ENCODE measurements at regions not wholly inside any gene's neighbourhood (a gene's known extent, or its start where the extent isn't known, plus 50 kb on each side); places are given as distances from the start of the nearest gene placed in this dataset.
"Not testable (repeated sequence)": the region's sequence is repeated elsewhere in the genome, so short reads cannot be mapped to it uniquely, and the experiment has no call there.

GRCh38 chr1:181251713-181252075 lies 163.2 kb downstream of the IER5 start:
- WGBS (ENCODE audit: extremely low coverage, insufficient coverage, insufficient read length) = no CpG with 5 or more reads among the region's 6 CpGs
- H3K27ac ChIP-seq (ENCODE audit: low read depth, low read length) = no peak overlapping the region
- no peak overlapping the region for H3K4me3 ChIP-seq (ENCODE audit: low read depth, low read length)
- H3K14ac ChIP-seq (ENCODE audit: low read length) = no peak overlapping the region
- no peak overlapping the region for H2BK5ac ChIP-seq (ENCODE audit: low read depth, low read length, poor library complexity)
- H2AFZ ChIP-seq (ENCODE audit: insufficient read depth, low read length, poor library complexity) = no peak overlapping the region
- H4K91ac ChIP-seq (ENCODE audit: low read depth, low read length) = no peak overlapping the region
- H2BK120ac ChIP-seq (ENCODE audit: insufficient read depth, low read length, poor library complexity) = no peak overlapping the region
- DNase-seq = no peak
- H3K79me1 ChIP-seq (ENCODE audit: low read length) = no peaks in the 10 kb centered on the region
- no peak overlapping the region for H2BK12ac ChIP-seq (ENCODE audit: low read length)
- no peaks in the 10 kb centered on the region for H3K4me1 ChIP-seq (ENCODE audit: control insufficient read depth in 1 of 2, insufficient read depth in 2 of 2, low read length in 2 of 2)
- no peak overlapping the region for H3K18ac ChIP-seq (ENCODE audit: low read length)
- no peak overlapping the region for H3K9ac ChIP-seq (ENCODE audit: low read length)
- H4K12ac ChIP-seq (ENCODE audit: low read depth, low read length) = no peak overlapping the region
- no peaks in the 10 kb centered on the region for H3K36me3 ChIP-seq (ENCODE audit: control insufficient read depth in 1 of 2, insufficient read depth in 2 of 2, low read length in 2 of 2)
- peaks cover 3% of the 10 kb centered on the region for H3K9me3 ChIP-seq (ENCODE audit: insufficient read depth, low read depth, low read length)
- no peaks in the 10 kb centered on the region for H3K79me2 ChIP-seq (ENCODE audit: control insufficient read depth, insufficient read depth, low read length, poor library complexity)
- H2AK5ac ChIP-seq (ENCODE audit: low read length) = no peak overlapping the region
- H3K4me2 ChIP-seq (ENCODE audit: low read length) = no peak overlapping the region
- H3K4ac ChIP-seq (ENCODE audit: low read depth, low read length) = no peak overlapping the region
- no peaks in the 10 kb centered on the region for H3K27me3 ChIP-seq (ENCODE audit: insufficient read depth, low read length)
- H3K23ac ChIP-seq (ENCODE audit: low read length) = no peak overlapping the region
- H4K8ac ChIP-seq (ENCODE audit: low read depth, low read length) = no peak overlapping the region

DNA sequence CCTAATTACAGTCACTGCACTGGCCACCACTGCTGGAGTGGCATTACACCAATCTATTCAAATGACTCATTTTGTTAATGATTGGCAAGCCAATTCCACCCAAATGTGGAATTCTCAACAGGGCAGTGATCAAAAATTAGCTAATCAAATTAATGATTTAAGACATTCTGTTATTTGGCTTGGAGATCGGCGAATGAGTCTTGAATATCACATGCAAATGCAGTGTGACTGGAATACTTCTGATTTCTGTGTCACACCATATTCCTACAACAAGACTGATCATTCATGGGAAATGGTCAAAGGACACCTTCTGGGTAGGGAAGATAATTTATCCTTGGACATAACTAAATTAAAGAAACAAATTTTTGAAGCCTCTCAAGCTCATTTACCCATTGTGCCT lies 165.1 kb downstream of the IER5 start:
- not testable (repeated sequence) for H3K9me3 ChIP-seq (ENCODE audit: insufficient read depth, low read depth, low read length); H3K79me1 ChIP-seq (ENCODE audit: low read length); H3K4me2 ChIP-seq (ENCODE audit: low read length); H3K9ac ChIP-seq (ENCODE audit: low read length); H3K23ac ChIP-seq (ENCODE audit: low read length); H4K12ac ChIP-seq (ENCODE audit: low read depth, low read length); H3K27me3 ChIP-seq (ENCODE audit: insufficient read depth, low read length); H4K91ac ChIP-seq (ENCODE audit: low read depth, low read length); H2AFZ ChIP-seq (ENCODE audit: insufficient read depth, low read length, poor library complexity); H2BK120ac ChIP-seq (ENCODE audit: insufficient read depth, low read length, poor library complexity); H3K4me1 ChIP-seq (ENCODE audit: control insufficient read depth in 1 of 2, insufficient read depth in 2 of 2, low read length in 2 of 2); H3K4ac ChIP-seq (ENCODE audit: low read depth, low read length); H3K27ac ChIP-seq (ENCODE audit: low read depth, low read length); H3K79me2 ChIP-seq (ENCODE audit: control insufficient read depth, insufficient read depth, low read length, poor library complexity); H2BK5ac ChIP-seq (ENCODE audit: low read depth, low read length, poor library complexity); H3K4me3 ChIP-seq (ENCODE audit: low read depth, low read length); H2BK12ac ChIP-seq (ENCODE audit: low read length); DNase-seq; H2AK5ac ChIP-seq (ENCODE audit: low read length); H3K36me3 ChIP-seq (ENCODE audit: control insufficient read depth in 1 of 2, insufficient read depth in 2 of 2, low read length in 2 of 2); H4K8ac ChIP-seq (ENCODE audit: low read depth, low read length); H3K14ac ChIP-seq (ENCODE audit: low read length); H3K18ac ChIP-seq (ENCODE audit: low read length)
- no CpG with 5 or more reads among the region's 2 CpGs for WGBS (ENCODE audit: extremely low coverage, insufficient coverage, insufficient read length)

- Histone ChIP-seq H4K91ac (ENCODE audit: low read depth, low read length) (no peak overlapping the region), H2AFZ (ENCODE audit: insufficient read depth, low read length, poor library complexity) (no peak overlapping the region), H3K36me3 (ENCODE audit: control insufficient read depth in 1 of 2, insufficient read depth in 2 of 2, low read length in 2 of 2) (no peaks in the 10 kb centered on the region), H3K27ac (ENCODE audit: low read depth, low read length) (no peak overlapping the region), H4K8ac (ENCODE audit: low read depth, low read length) (no peak overlapping the region), H3K27me3 (ENCODE audit: insufficient read depth, low read length) (no peaks in the 10 kb centered on the region), H3K4me3 (ENCODE audit: low read depth, low read length) (no peak overlapping the region), H3K18ac (ENCODE audit: low read length) (no peak overlapping the region), H2BK120ac (ENCODE audit: insufficient read depth, low read length, poor library complexity) (no peak overlapping the region), H3K9ac (ENCODE audit: low read length) (no peak overlapping the region), H2BK5ac (ENCODE audit: low read depth, low read length, poor library complexity) (no peak overlapping the region), H3K14ac (ENCODE audit: low read length) (no peak overlapping the region), H3K9me3 (ENCODE audit: insufficient read depth, low read depth, low read length) (peaks cover 5% of the 10 kb centered on the region), H2AK5ac (ENCODE audit: low read length) (no peak overlapping the region), H2BK12ac (ENCODE audit: low read length) (no peak overlapping the region), H4K12ac (ENCODE audit: low read depth, low read length) (no peak overlapping the region), H3K4me1 (ENCODE audit: control insufficient read depth in 1 of 2, insufficient read depth in 2 of 2, low read length in 2 of 2) (no peaks in the 10 kb centered on the region), H3K4me2 (ENCODE audit: low read length) (no peak overlapping the region), H3K4ac (ENCODE audit: low read depth, low read length) (no peak overlapping the region), H3K79me1 (ENCODE audit: low read length) (no peaks in the 10 kb centered on the region), H3K79me2 (ENCODE audit: control insufficient read depth, insufficient read depth, low read length, poor library complexity) (no peaks in the 10 kb centered on the region), H3K23ac (ENCODE audit: low read length) (no peak overlapping the region)
- WGBS (ENCODE audit: extremely low coverage, insufficient coverage, insufficient read length) = no CpG with 5 or more reads among the region's 2 CpGs
- peak in 1 of 2 donors; percentile 2 for DNase-seq
Measured at GRCh38 chr1:181255270-181255929, 166.9 kb downstream of the IER5 start.

- Histone ChIP-seq H2BK120ac (ENCODE audit: insufficient read depth, low read length, poor library complexity) (no peak overlapping the region), H4K8ac (ENCODE audit: low read depth, low read length) (no peak overlapping the region), H4K12ac (ENCODE audit: low read depth, low read length) (no peak overlapping the region), H2BK5ac (ENCODE audit: low read depth, low read length, poor library complexity) (no peak overlapping the region), H2BK12ac (ENCODE audit: low read length) (no peak overlapping the region), H3K4ac (ENCODE audit: low read depth, low read length) (no peak overlapping the region), H3K36me3 (ENCODE audit: control insufficient read depth in 1 of 2, insufficient read depth in 2 of 2, low read length in 2 of 2) (no peaks in the 10 kb centered on the region), H3K4me2 (ENCODE audit: low read length) (no peak overlapping the region), H3K9me3 (ENCODE audit: insufficient read depth, low read depth, low read length) (peaks cover 5% of the 10 kb centered on the region), H2AK5ac (ENCODE audit: low read length) (no peak overlapping the region), H3K27me3 (ENCODE audit: insufficient read depth, low read length) (no peaks in the 10 kb centered on the region), H3K9ac (ENCODE audit: low read length) (no peak overlapping the region), H3K14ac (ENCODE audit: low read length) (no peak overlapping the region), H4K91ac (ENCODE audit: low read depth, low read length) (no peak overlapping the region), H3K27ac (ENCODE audit: low read depth, low read length) (no peak overlapping the region), H3K79me2 (ENCODE audit: control insufficient read depth, insufficient read depth, low read length, poor library complexity) (no peaks in the 10 kb centered on the region), H3K4me3 (ENCODE audit: low read depth, low read length) (no peak overlapping the region), H3K18ac (ENCODE audit: low read length) (no peak overlapping the region), H3K23ac (ENCODE audit: low read length) (no peak overlapping the region), H2AFZ (ENCODE audit: insufficient read depth, low read length, poor library complexity) (no peak overlapping the region), H3K79me1 (ENCODE audit: low read length) (no peaks in the 10 kb centered on the region), H3K4me1 (ENCODE audit: control insufficient read depth in 1 of 2, insufficient read depth in 2 of 2, low read length in 2 of 2) (no peaks in the 10 kb centered on the region)
- DNase-seq = no peak
- WGBS (ENCODE audit: extremely low coverage, insufficient coverage, insufficient read length) = 100% methylated on average over 1 of the region's 5 CpGs
Measured at GRCh38 chr1:181257117-181257516, 168.6 kb downstream of the IER5 start.

All from trophoblast cell (in vitro differentiated cells and primary cell).